ENCODE measurements at regions not wholly inside any gene's neighbourhood (a gene's known extent, or its start where the extent isn't known, plus 50 kb on each side); places are given as distances from the start of the nearest gene placed in this dataset.
"Not testable (repeated sequence)": the region's sequence is repeated elsewhere in the genome, so short reads cannot be mapped to it uniquely, and the experiment has no call there.

- DNase-seq (ENCODE audit: low spot score), result no peak
Observed at GRCh38 chr3:20729185-20729584, 543.2 kb upstream of the SGO1 start.

- no peak for DNase-seq (ENCODE audit: low spot score)
Observed at GRCh38 chr3:20726786-20727185, 540.8 kb upstream of the SGO1 start.

GRCh38 chr3:20724241-20724640 is 538.2 kb upstream of the SGO1 start:
- DNase-seq (ENCODE audit: low spot score), result no peak

DNA sequence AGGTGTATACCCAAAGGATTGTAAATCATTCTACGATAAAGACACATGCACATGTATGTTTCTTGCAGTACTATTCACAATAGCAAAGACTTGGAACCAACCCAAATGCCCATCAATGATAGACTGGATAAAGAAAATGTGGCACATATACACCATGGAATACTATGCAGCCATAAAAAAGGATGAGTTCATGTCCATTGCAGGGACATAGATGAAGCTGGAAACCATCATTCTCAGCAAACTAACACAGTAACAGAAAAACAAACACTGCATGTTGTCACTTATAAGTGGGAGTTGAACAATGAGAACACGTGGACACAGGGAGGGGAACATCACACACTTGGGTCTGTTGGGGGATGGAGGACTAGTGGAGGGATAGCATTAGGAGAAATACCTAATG is 530.4 kb upstream of the SGO1 start:
- not testable (repeated sequence) for DNase-seq (ENCODE audit: low spot score)

GRCh38 chr3:20701641-20702040 is 515.6 kb upstream of the SGO1 start:
- DNase-seq (ENCODE audit: low spot score), result no peak

- no peak for DNase-seq (ENCODE audit: low spot score)
Observed at GRCh38 chr3:20700714-20701113, 514.7 kb upstream of the SGO1 start.

GRCh38 chr3:20698896-20699295 is 512.9 kb upstream of the SGO1 start:
- no peak for DNase-seq (ENCODE audit: low spot score)

DNA sequence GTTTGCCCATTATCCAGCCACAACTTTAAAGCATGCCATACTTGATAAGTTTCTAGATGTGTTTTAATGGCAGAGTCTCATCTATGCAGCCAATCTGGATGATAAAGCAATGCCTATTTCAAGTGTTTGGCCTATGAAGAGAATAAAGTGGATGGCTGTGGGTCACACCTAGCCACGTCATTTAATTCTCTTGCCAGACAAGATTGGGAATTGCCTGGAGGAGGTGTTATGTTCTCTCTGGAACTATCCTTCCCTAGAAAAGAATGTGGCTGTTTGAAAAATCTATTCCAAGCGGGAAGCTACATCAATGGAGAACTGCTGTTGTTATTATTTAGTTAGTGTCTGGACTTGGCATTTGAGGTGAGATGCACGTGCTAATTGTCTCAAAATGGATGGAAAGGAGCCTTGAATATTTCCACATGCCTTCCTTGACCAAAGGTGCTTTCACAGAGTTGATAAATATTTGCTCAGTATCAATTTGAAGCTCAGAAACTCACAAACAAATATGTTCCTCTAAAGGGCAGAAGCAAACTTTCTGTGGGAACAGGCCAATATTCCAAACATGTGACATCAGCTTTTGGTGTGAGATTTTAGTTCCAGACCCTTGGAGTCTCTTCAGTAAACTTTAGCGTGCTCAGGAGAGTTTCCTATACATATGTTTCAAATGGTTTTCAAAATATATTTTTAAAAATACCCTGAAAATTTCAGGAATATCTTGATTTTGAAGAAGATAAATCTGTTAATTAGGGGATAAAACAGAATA is 510.6 kb upstream of the SGO1 start:
- DNase-seq (ENCODE audit: low spot score), result no peak

- DNase-seq (ENCODE audit: low spot score), result no peak
Observed at GRCh38 chr3:20692675-20693074, 506.7 kb upstream of the SGO1 start.

- DNase-seq (ENCODE audit: low spot score), result no peak
Observed at GRCh38 chr3:20683910-20684309, 497.9 kb upstream of the SGO1 start.

DNA sequence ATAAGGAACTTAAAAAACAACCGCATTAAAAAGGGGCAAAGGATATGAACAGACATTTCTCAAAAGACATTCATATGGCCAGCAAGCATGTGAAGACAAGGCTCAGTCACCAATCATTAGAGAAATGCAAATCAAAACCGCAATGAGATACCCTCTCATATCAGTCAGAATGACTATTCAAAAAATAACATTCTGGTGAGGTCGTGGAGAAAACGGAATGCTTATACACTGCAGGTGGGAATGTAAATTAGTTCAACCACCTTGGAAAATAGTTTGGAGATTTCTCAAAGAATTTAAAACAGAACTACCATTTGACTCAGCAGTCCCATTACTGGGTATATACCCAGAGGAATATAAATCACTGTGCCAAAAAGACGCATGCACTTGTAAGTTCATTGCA is 496.6 kb upstream of the SGO1 start:
- DNase-seq (ENCODE audit: low spot score), result no peak

DNA sequence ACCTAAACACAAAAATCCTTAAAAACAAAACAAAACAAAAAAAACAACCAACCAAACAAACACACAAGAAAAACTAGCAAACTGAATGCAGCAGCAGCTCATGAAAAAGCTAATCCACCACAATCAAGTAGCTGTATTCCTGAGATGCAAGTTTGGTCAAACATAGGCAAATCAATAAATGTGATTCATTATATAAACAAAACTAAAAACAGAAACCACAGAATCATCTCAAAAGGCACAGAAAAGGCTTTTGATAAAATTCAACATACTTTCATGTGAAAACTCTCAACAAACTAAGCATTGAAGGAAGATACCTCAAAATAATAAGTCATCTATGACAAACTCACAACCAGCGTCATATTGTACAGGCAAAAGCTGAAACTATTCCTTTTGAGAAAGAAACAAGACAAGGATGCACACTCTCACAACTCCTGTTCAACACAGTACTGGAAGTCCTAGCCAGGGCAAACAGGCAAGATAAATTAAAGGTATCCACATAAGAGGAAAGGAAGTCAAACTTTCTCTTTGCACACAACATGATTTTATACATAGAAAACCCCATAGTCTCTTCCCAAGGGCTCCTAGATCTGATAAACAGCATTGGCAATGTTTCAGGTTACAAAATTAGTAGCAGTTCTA is 495.1 kb upstream of the SGO1 start:
- no peak for DNase-seq (ENCODE audit: low spot score)

- DNase-seq (ENCODE audit: low spot score), result peak; percentile 10
Observed at GRCh38 chr3:20673866-20674265, 487.9 kb upstream of the SGO1 start.

- DNase-seq (ENCODE audit: low spot score), result no peak
Observed at GRCh38 chr3:20669675-20670074, 483.7 kb upstream of the SGO1 start.

- no peak for DNase-seq (ENCODE audit: low spot score)
Observed at GRCh38 chr3:20669184-20669583, 483.2 kb upstream of the SGO1 start.

DNA sequence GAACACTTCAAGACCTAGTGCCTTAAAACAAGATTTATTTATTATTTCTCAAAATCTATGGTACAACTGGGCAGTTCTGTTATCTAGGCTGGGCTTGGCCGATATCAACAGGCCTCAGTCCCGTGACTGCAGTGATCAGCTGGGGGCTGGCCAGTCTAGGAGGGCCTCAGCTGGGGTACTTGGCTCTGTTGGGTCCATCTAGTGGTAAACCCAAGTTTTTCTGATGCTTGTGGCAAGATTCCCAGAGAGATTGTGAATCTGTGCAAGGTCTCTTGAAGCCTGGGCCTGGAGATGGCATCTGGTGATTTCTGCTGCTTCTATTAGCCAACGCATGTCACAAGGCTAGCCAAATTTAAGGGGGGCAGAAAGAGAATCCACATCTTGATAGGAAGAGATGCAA is 482.4 kb upstream of the SGO1 start:
- DNase-seq (ENCODE audit: low spot score), result peak; percentile 54

GRCh38 chr3:20666091-20666490 is 480.1 kb upstream of the SGO1 start:
- DNase-seq (ENCODE audit: low spot score), result no peak

GRCh38 chr3:20658491-20658890 is 472.5 kb upstream of the SGO1 start:
- DNase-seq (ENCODE audit: low spot score), result no peak

DNA sequence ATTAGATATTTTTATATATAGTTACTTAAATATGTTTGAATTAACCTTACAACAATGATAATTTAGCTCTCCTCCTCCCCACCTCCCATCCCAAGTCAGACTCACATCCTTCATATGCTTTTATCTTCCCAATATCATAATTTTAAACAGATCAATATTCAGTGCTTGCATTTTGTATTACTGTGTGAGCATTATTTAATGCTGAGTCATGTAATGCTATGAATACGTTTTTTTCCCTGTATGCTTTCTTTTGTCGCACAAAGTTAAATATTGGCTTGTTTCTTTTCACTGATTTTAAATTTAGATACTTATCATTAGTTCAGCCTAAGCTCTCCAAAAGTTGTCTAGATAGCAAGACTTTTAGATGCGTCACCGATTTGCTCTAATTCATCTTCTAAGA is 471.6 kb upstream of the SGO1 start:
- no peak for DNase-seq (ENCODE audit: low spot score)

- DNase-seq (ENCODE audit: low spot score), result no peak
Observed at GRCh38 chr3:20652231-20652986, 466.4 kb upstream of the SGO1 start.

GRCh38 chr3:20648921-20649381 is 462.9 kb upstream of the SGO1 start:
- no peak for DNase-seq (ENCODE audit: low spot score)

DNA sequence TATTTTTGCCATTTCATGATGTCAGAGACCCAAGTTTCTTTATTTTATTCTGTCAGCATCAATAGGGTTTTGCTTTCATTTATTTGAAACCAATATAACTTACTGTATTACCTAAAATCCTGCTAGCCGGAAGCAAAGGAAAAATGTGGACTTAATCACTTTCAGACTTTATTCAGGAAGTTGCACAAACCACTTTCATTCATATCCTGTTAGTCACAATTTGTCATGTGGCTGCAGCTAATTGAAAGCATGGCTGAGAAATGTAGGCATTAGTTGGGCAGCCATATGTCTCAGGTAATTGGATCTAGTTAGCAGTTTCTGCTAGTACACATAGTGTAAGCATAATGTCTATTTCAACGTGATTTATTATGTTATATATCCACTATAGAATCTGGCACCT is 462.3 kb upstream of the SGO1 start:
- DNase-seq (ENCODE audit: low spot score), result peak; percentile 77

DNA sequence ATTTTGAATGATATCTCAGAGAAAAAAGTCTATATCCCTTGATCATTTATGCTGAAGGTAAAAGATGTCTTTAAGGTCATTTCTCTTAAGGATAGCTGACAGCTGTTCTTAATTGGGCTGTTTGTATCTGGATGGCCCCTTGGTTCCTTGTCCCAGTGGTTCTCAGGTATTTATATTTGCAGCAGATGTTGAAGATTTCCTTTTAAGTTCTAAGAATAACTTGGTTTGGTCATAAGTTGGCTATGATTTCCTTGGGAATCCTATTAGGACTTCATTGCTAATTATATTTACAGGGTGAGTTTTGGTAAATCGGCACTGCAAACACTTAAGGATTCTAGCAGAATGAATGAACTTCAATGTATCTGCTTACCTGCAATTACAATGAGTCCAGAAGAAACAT is 460.4 kb upstream of the SGO1 start:
- DNase-seq (ENCODE audit: low spot score), result no peak
